H9 (cell line): ENCODE measurements at regions not wholly inside any gene's neighbourhood (a gene's known extent, or its start where the extent isn't known, plus 50 kb on each side); places are given as distances from the start of the nearest gene placed in this dataset.

Source experiments
- DNase-seq: peaks from one replicate; pipeline ENCODE4 v3.0.0-alpha.2; 2017
- H2AFZ ChIP-seq: one replicate; pipeline ENCODE4 v1.6.1; 2013; ENCODE audit warnings: mild to moderate bottlenecking, low read length, control low read depth, moderate library complexity
- H2AK5ac ChIP-seq: 2 replicates; pipeline ENCODE4 v1.6.1; 2013; ENCODE audit warnings: low read length, control low read depth, mixed read lengths; ENCODE audit not compliant: insufficient read length
- H2BK120ac ChIP-seq: one replicate; pipeline ENCODE4 v1.6.1; 2013; ENCODE audit warnings: low read depth, mild to moderate bottlenecking, low read length, control low read depth, inconsistent platforms; ENCODE audit not compliant: poor library complexity, severe bottlenecking
- H2BK12ac ChIP-seq: 2 replicates; pipeline ENCODE4 v1.6.1; 2013; ENCODE audit warnings: low read length, control low read depth, mixed read lengths, low read depth; ENCODE audit not compliant: insufficient read length
- H2BK15ac ChIP-seq: 2 replicates; pipeline ENCODE4 v1.6.1; 2013; ENCODE audit warnings: low read depth, low read length, control low read depth
- H2BK20ac ChIP-seq: one replicate; pipeline ENCODE4 v1.6.1; 2013; ENCODE audit warnings: low read depth, mild to moderate bottlenecking, low read length, control low read depth, inconsistent platforms; ENCODE audit not compliant: poor library complexity, severe bottlenecking
- H2BK5ac ChIP-seq: 2 replicates; pipeline ENCODE4 v1.6.1; 2013; ENCODE audit warnings: low read length, control low read depth, mixed read lengths; ENCODE audit not compliant: insufficient read length
- H3K14ac ChIP-seq: 2 replicates; pipeline ENCODE4 v1.6.1; 2013; ENCODE audit warnings: low read length, control low read depth; ENCODE audit not compliant: insufficient read depth
- H3K18ac ChIP-seq: 2 replicates; pipeline ENCODE4 v1.6.1; 2013; ENCODE audit warnings: low read depth, mild to moderate bottlenecking, mixed read lengths, low read length, control low read depth; ENCODE audit not compliant: insufficient read length
- H3K23ac ChIP-seq: 2 replicates; pipeline ENCODE4 v1.6.1; 2013; ENCODE audit warnings: low read length, control low read depth, mixed read lengths, low read depth; ENCODE audit not compliant: insufficient read length
- H3K23me2 ChIP-seq: 2 replicates; pipeline ENCODE4 v1.6.1; 2013; ENCODE audit warnings: low read depth, mild to moderate bottlenecking, mixed read lengths, low read length, control low read depth; ENCODE audit not compliant: insufficient read length, poor library complexity, severe bottlenecking
- H3K27ac ChIP-seq: 2 replicates; pipeline ENCODE4 v1.5.1; 2013; ENCODE audit warnings: low read length, control low read depth, mixed read lengths, low read depth; ENCODE audit not compliant: insufficient read length
- H3K27me3 ChIP-seq: 2 replicates; pipeline ENCODE4 v1.6.1; 2013; ENCODE audit warnings: low read length, control low read depth, inconsistent platforms; ENCODE audit not compliant: insufficient read depth
- H3K4ac ChIP-seq: 2 replicates; pipeline ENCODE4 v1.6.1; 2013; ENCODE audit warnings: low read depth, mild to moderate bottlenecking, control low read depth, inconsistent platforms, low read length, moderate library complexity
- H3K4me1 ChIP-seq: 2 replicates; pipeline ENCODE4 v1.6.1; 2013; ENCODE audit warnings: low read length, control low read depth, inconsistent platforms; ENCODE audit not compliant: insufficient read depth
- H3K4me2 ChIP-seq: 2 replicates; pipeline ENCODE4 v1.6.1; 2013; ENCODE audit warnings: low read length, control low read depth, mixed read lengths; ENCODE audit not compliant: insufficient read length, insufficient read depth
- H3K56ac ChIP-seq: 2 replicates; pipeline ENCODE4 v1.6.1; 2013; ENCODE audit warnings: low read depth, mild to moderate bottlenecking, mixed read lengths, low read length, control low read depth; ENCODE audit not compliant: insufficient read length
- H3K79me1 ChIP-seq: 2 replicates; pipeline ENCODE4 v1.6.1; 2013; ENCODE audit warnings: low read depth, mild to moderate bottlenecking, moderate library complexity, low read length, control low read depth, inconsistent platforms; ENCODE audit not compliant: insufficient read depth, poor library complexity, severe bottlenecking
- H3K79me2 ChIP-seq: 2 replicates; pipeline ENCODE4 v1.6.1; 2013; ENCODE audit warnings: low read length, control low read depth, inconsistent platforms; ENCODE audit not compliant: insufficient read depth
- H3K9ac ChIP-seq: 2 replicates; pipeline ENCODE4 v1.6.1; 2013; ENCODE audit warnings: low read length, control low read depth, mixed read lengths; ENCODE audit not compliant: insufficient read length; ENCODE audit errors: extremely low read depth
- H3K9me3 ChIP-seq: one replicate; pipeline ENCODE4 v1.6.1; 2013; ENCODE audit warnings: low read depth, low read length, inconsistent platforms; ENCODE audit not compliant: control insufficient read depth
- H3T11ph ChIP-seq: one replicate; pipeline ENCODE4 v1.6.1; 2013; ENCODE audit warnings: mild to moderate bottlenecking, low read length, control low read depth, inconsistent platforms
- H4K20me1 ChIP-seq: one replicate; pipeline ENCODE4 v1.6.1; 2013; ENCODE audit not compliant: control insufficient read depth, insufficient read length, insufficient read depth
- H4K5ac ChIP-seq: 2 replicates; pipeline ENCODE4 v1.6.1; 2013; ENCODE audit warnings: low read depth, mild to moderate bottlenecking, mixed read lengths, low read length, control low read depth; ENCODE audit not compliant: insufficient read length
- H4K8ac ChIP-seq: replicated peaks from 2 replicates; pipeline ENCODE4 v1.6.1; 2013; ENCODE audit warnings: low read length, control low read depth, mixed read lengths, low read depth; ENCODE audit not compliant: insufficient read length
- H4K91ac ChIP-seq: 2 replicates; pipeline ENCODE4 v1.6.1; 2013; ENCODE audit warnings: low read depth, mild to moderate bottlenecking, moderate library complexity, mixed read lengths, low read length, control low read depth; ENCODE audit not compliant: insufficient read length
- H3K27ac Mint-ChIP-seq, 3 experiments: 2 replicates in 2 of 3; 3 replicates in 1 of 3; pipeline ENCODE4 v1.8.0; 2020 to 2021; ENCODE audit warnings: mixed read lengths in 3 of 3, mild to moderate bottlenecking in 1 of 3, moderate library complexity in 1 of 3
- H3K27me3 Mint-ChIP-seq: 2 replicates; pipeline ENCODE4 v1.8.0; 2021; ENCODE audit warnings: low read depth, mild to moderate bottlenecking, moderate library complexity, mixed read lengths
- H3K36me3 Mint-ChIP-seq, 3 experiments: 2 replicates in 2 of 3; 3 replicates in 1 of 3; pipeline ENCODE4 v1.8.0; 2020 to 2021; ENCODE audit warnings: low read depth in 3 of 3, mixed read lengths in 3 of 3; ENCODE audit not compliant: insufficient read depth in 1 of 3
- H3K4me1 Mint-ChIP-seq, 2 experiments: 2 replicates each; pipeline ENCODE4 v1.8.0; 2020; ENCODE audit warnings: mixed read lengths in 2 of 2
- H3K4me3 Mint-ChIP-seq, 2 experiments: 2 replicates in 1 of 2; 3 replicates in 1 of 2; pipeline ENCODE4 v1.8.0; 2020 to 2021; ENCODE audit warnings: mild to moderate bottlenecking in 2 of 2, mixed read lengths in 2 of 2, moderate library complexity in 1 of 2
- H3K9me3 Mint-ChIP-seq, 2 experiments: 2 replicates in 1 of 2; 3 replicates in 1 of 2; pipeline ENCODE4 v1.8.0; 2020; ENCODE audit warnings: mild to moderate bottlenecking in 2 of 2, mixed read lengths in 2 of 2, moderate library complexity in 1 of 2
- CTCF ChIP-seq: fragments of 200-600 bp; sonication (generic); conservative IDR thresholded peaks from 3 replicates; pipeline ENCODE4 v1.8.0; 2021; ENCODE audit warnings: antibody characterized with exemption, mild to moderate bottlenecking
- WGBS: extraction: QIAGEN DNeasy Blood & Tissue Kit; methylation state at CpG from one replicate; pipeline ENCODE4 v1.1.7; 2013; ENCODE audit warnings: missing lambda C conversion rate, low lambda C conversion rate, mixed read lengths; ENCODE audit not compliant: insufficient read length; ENCODE audit errors: extremely low coverage; 5-methylcytosine and 5-hydroxymethylcytosine counted together

- TF ChIP-seq CTCF: no peak
- no peaks in the 10 kb centered on the region for H3K9me3 Mint-ChIP-seq
Measured at GRCh38 chr11:128161994-128162393, 425.4 kb downstream of the ETS1 start.

More at GRCh38 chr11:128161994-128162393, 425.4 kb downstream of the ETS1 start:
- no peaks in the 10 kb centered on the region for H3K36me3 Mint-ChIP-seq
- H3K79me1 ChIP-seq: no peaks in the 10 kb centered on the region
- H3K4me2 ChIP-seq: no peak overlapping the region
- no peak overlapping the region for H3K27ac ChIP-seq
- no peak overlapping the region for H3K4ac ChIP-seq
- H2BK5ac ChIP-seq: no peak overlapping the region
- no peak overlapping the region for H2BK15ac ChIP-seq
- H4K91ac ChIP-seq: no peak overlapping the region
- H3K27ac Mint-ChIP-seq: no peak overlapping the region
- no CpG with 5 or more reads among the region's 1 CpG for WGBS
- H3K9ac ChIP-seq: no peak overlapping the region
- no peak overlapping the region for H3K14ac ChIP-seq
- peaks cover 8 to 9% of the 10 kb centered on the region in 2 experiments; a peak in 3 of 4 replicates for H3K4me1 Mint-ChIP-seq
- H3K27me3 Mint-ChIP-seq: no peaks in the 10 kb centered on the region
- H4K5ac ChIP-seq: no peak overlapping the region
- no peaks in the 10 kb centered on the region for H3K79me2 ChIP-seq
- H3T11ph ChIP-seq: no peak overlapping the region
- H2BK12ac ChIP-seq: no peak overlapping the region
- no peak for DNase-seq
- no peak overlapping the region for H2BK20ac ChIP-seq
- H3K4me3 Mint-ChIP-seq: no peak overlapping the region
- no peaks in the 10 kb centered on the region for H3K23me2 ChIP-seq
- H3K9me3 ChIP-seq: no peaks in the 10 kb centered on the region
- no peaks in the 10 kb centered on the region for H4K20me1 ChIP-seq
- H3K18ac ChIP-seq: no peak overlapping the region
- H3K27me3 ChIP-seq: no peaks in the 10 kb centered on the region
- no peak overlapping the region for H2AFZ ChIP-seq
- H2BK120ac ChIP-seq: no peak overlapping the region
- H2AK5ac ChIP-seq: no peak overlapping the region
- no peak overlapping the region for H4K8ac ChIP-seq
- no peak overlapping the region for H3K56ac ChIP-seq
- no peak overlapping the region for H3K23ac ChIP-seq
- no peaks in the 10 kb centered on the region for H3K4me1 ChIP-seq
